Stimulated activated CD8-positive, alpha-beta memory T cell treated with anti-CD3 and anti-CD28 coated beads, Interleukin-4, amount 100 ng/mL, for 48 hours (primary cell): ENCODE measurements at regions not wholly inside any gene's neighbourhood (a gene's known extent, or its start where the extent isn't known, plus 50 kb on each side); places are given as distances from the start of the nearest gene placed in this dataset.
"Not testable (repeated sequence)": the region's sequence is repeated elsewhere in the genome, so short reads cannot be mapped to it uniquely, and the experiment has no call there.

ENCODE experiments used
- DNase-seq: peaks from one replicate; pipeline ENCODE4 v3.0.0-alpha.2; 2020

- no peak for DNase-seq
Measured at GRCh38 chr3:106276151-106276550, 407.3 kb upstream of the CBLB start.

- no peak for DNase-seq
Measured at GRCh38 chr3:106276755-106277612, 408.2 kb upstream of the CBLB start.

- no peak for DNase-seq
Measured at GRCh38 chr3:106277731-106278130, 408.9 kb upstream of the CBLB start.

GRCh38 chr3:106281221-106281620 lies 412.4 kb upstream of the CBLB start:
- no peak for DNase-seq

GRCh38 chr3:106282943-106283342 lies 414.1 kb upstream of the CBLB start:
- DNase-seq: no peak

GRCh38 chr3:106288781-106289180 lies 420.0 kb upstream of the CBLB start:
- no peak for DNase-seq

GRCh38 chr3:106290304-106290997 lies 421.6 kb upstream of the CBLB start:
- no peak for DNase-seq

GRCh38 chr3:106293161-106293560 lies 424.3 kb upstream of the CBLB start:
- no peak for DNase-seq

- DNase-seq: no peak
Measured at GRCh38 chr3:106294121-106294520, 425.3 kb upstream of the CBLB start.

- DNase-seq: no peak
Measured at GRCh38 chr3:106296062-106296461, 427.2 kb upstream of the CBLB start.

GRCh38 chr3:106299300-106300098 lies 430.7 kb upstream of the CBLB start:
- DNase-seq: no peak

- DNase-seq: no peak
Measured at GRCh38 chr3:106302451-106303221, 433.8 kb upstream of the CBLB start.

GRCh38 chr3:106303766-106304165 lies 435.0 kb upstream of the CBLB start:
- DNase-seq: no peak

- DNase-seq: no peak
Measured at GRCh38 chr3:106305127-106305526, 436.3 kb upstream of the CBLB start.

GRCh38 chr3:106305882-106306435 lies 437.1 kb upstream of the CBLB start:
- DNase-seq: no peak

- no peak for DNase-seq
Measured at GRCh38 chr3:106309274-106309673, 440.5 kb upstream of the CBLB start.

GRCh38 chr3:106309798-106310197 lies 441.0 kb upstream of the CBLB start:
- not testable (repeated sequence) for DNase-seq

GRCh38 chr3:106317141-106318055 lies 448.6 kb upstream of the CBLB start:
- DNase-seq: no peak

GRCh38 chr3:106321438-106321837 lies 452.6 kb upstream of the CBLB start:
- not testable (repeated sequence) for DNase-seq

GRCh38 chr3:106323586-106323985 lies 454.8 kb upstream of the CBLB start:
- no peak for DNase-seq
